GM12891 (cell line): ENCODE measurements at regions not wholly inside any gene's neighbourhood (a gene's known extent, or its start where the extent isn't known, plus 50 kb on each side); places are given as distances from the start of the nearest gene placed in this dataset.

ENCODE experiments used
- POLR2A ChIP-seq: IDR thresholded peaks from 2 replicates; pipeline ENCODE4 v1.6.1; 2011; ENCODE audit warnings: low read depth, low read length, control low read depth
- POLR2AphosphoS5 ChIP-seq: IDR thresholded peaks from 2 replicates; pipeline ENCODE4 v1.6.1; 2011; ENCODE audit warnings: low read depth, low read length, control low read depth

DNA sequence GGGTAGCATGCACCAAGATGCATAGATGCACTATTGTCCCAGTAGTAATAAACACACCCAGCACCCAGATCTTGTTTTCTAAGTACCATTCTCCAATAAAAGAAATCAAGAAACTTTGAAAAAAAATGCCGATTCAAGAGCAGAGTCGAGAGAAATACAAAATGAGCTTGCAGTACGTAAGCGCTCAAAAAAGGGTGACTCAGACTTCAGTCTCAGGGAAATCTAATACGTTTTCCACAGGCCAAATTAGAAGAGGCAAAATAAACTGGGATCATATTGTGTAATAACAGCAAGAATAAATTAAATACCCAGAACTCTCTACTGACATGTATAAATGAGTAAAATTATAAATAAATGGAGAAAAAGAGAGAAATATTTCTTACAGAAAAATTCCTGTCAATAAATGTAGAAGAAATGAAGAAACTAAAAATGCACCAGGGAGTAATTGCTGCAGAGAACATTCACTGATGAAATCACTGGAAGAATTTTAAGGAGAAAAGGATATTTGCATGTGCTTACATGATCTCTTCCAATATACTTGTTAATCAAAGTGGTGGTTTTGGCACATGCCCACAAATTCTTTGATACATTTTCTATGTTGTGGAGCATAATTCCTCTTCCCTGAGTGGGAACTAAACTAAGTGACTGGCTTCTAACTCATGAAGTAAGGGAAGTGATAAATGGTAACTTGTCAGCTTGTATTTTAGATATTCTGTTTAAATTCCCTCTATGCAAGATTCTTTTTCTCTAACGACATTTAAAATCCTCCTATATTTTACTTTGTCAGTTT is 567.6 kb upstream of the ADAMTS16 start:
- TF ChIP-seq POLR2A, result no peak
- TF ChIP-seq POLR2AphosphoS5, result no peak
